ENCODE measurements at regions not wholly inside any gene's neighbourhood (a gene's known extent, or its start where the extent isn't known, plus 50 kb on each side); places are given as distances from the start of the nearest gene placed in this dataset.

GRCh38 chr3:34008836-34009809, 210.7 kb downstream of the PDCD6IP start:
- TF ChIP-seq, protein P1, sequence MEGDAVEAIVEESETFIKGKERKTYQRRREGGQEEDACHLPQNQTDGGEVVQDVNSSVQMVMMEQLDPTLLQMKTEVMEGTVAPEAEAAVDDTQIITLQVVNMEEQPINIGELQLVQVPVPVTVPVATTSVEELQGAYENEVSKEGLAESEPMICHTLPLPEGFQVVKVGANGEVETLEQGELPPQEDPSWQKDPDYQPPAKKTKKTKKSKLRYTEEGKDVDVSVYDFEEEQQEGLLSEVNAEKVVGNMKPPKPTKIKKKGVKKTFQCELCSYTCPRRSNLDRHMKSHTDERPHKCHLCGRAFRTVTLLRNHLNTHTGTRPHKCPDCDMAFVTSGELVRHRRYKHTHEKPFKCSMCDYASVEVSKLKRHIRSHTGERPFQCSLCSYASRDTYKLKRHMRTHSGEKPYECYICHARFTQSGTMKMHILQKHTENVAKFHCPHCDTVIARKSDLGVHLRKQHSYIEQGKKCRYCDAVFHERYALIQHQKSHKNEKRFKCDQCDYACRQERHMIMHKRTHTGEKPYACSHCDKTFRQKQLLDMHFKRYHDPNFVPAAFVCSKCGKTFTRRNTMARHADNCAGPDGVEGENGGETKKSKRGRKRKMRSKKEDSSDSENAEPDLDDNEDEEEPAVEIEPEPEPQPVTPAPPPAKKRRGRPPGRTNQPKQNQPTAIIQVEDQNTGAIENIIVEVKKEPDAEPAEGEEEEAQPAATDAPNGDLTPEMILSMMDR (IDR thresholded peaks at IDR 0.05): no peak
- TF ChIP-seq ARID4B (CRISPR knock-in tag; IDR thresholded peaks at IDR 0.05; ENCODE audit: borderline replicate concordance) (no peak), IRF2 (CRISPR knock-in tag; IDR thresholded peaks at IDR 0.05; ENCODE audit: borderline replicate concordance, low read depth) (no peak), AFF4 (CRISPR knock-in tag; IDR thresholded peaks at IDR 0.05; ENCODE audit: borderline replicate concordance) (no peak)
- TF ChIP-seq, protein P2, sequence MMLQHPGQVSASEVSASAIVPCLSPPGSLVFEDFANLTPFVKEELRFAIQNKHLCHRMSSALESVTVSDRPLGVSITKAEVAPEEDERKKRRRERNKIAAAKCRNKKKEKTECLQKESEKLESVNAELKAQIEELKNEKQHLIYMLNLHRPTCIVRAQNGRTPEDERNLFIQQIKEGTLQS (CRISPR knock-in tag; conservative IDR thresholded peaks at IDR 0.05): no peak
- TF ChIP-seq, protein P3, sequence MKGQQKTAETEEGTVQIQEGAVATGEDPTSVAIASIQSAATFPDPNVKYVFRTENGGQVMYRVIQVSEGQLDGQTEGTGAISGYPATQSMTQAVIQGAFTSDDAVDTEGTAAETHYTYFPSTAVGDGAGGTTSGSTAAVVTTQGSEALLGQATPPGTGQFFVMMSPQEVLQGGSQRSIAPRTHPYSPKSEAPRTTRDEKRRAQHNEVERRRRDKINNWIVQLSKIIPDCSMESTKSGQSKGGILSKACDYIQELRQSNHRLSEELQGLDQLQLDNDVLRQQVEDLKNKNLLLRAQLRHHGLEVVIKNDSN (CRISPR knock-in tag; IDR thresholded peaks at IDR 0.05): no peak
- TF ChIP-seq, protein P4, sequence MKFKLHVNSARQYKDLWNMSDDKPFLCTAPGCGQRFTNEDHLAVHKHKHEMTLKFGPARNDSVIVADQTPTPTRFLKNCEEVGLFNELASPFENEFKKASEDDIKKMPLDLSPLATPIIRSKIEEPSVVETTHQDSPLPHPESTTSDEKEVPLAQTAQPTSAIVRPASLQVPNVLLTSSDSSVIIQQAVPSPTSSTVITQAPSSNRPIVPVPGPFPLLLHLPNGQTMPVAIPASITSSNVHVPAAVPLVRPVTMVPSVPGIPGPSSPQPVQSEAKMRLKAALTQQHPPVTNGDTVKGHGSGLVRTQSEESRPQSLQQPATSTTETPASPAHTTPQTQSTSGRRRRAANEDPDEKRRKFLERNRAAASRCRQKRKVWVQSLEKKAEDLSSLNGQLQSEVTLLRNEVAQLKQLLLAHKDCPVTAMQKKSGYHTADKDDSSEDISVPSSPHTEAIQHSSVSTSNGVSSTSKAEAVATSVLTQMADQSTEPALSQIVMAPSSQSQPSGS (CRISPR knock-in tag; IDR thresholded peaks at IDR 0.05; ENCODE audit: borderline replicate concordance, low read depth): no peak

Data from WTC11 (cell line).